Fibroblast of the aortic adventitia (primary cell): ENCODE measurements at regions not wholly inside any gene's neighbourhood (a gene's known extent, or its start where the extent isn't known, plus 50 kb on each side); places are given as distances from the start of the nearest gene placed in this dataset.

Source experiments
- DNase-seq: peaks from one replicate; pipeline ENCODE4 v3.0.0-alpha.2; 2010; ENCODE audit warnings: low read depth
- H3K4me3 ChIP-seq: 2 replicates; pipeline ENCODE4 v1.5.1; 2011; ENCODE audit warnings: low read depth, mild to moderate bottlenecking, control low read depth, low read length, moderate library complexity
- TF ChIP-seq, protein P1 (sequence below): IDR thresholded peaks from 2 replicates; pipeline ENCODE4 v1.5.1; 2011; ENCODE audit warnings: mild to moderate bottlenecking, low read length, control low read depth, inconsistent platforms; ENCODE audit not compliant: insufficient read depth

DNA sequence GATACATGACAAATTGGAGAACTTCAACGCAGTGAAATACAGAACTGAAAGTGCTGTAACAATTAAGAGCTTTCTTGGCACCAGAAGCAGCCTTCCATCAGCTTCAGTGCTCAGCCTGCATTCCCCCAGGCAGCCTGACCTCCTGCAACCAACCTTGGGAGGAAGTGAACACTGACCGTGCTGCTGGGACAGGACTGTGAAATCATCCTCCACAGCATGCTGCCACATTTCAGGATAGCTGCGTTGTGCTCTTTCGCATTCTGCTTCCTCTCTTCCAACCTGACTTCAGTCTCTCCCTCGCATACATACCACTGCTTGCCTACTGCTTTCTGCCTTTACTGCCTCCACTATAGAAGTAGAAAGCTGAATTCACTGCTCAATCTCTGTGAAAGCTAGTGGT is 388.6 kb downstream of the RWDD3 start:
- no peak overlapping the region for H3K4me3 ChIP-seq
- DNase-seq, result no peak
- TF ChIP-seq, protein P1, sequence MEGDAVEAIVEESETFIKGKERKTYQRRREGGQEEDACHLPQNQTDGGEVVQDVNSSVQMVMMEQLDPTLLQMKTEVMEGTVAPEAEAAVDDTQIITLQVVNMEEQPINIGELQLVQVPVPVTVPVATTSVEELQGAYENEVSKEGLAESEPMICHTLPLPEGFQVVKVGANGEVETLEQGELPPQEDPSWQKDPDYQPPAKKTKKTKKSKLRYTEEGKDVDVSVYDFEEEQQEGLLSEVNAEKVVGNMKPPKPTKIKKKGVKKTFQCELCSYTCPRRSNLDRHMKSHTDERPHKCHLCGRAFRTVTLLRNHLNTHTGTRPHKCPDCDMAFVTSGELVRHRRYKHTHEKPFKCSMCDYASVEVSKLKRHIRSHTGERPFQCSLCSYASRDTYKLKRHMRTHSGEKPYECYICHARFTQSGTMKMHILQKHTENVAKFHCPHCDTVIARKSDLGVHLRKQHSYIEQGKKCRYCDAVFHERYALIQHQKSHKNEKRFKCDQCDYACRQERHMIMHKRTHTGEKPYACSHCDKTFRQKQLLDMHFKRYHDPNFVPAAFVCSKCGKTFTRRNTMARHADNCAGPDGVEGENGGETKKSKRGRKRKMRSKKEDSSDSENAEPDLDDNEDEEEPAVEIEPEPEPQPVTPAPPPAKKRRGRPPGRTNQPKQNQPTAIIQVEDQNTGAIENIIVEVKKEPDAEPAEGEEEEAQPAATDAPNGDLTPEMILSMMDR, result no peak

DNA sequence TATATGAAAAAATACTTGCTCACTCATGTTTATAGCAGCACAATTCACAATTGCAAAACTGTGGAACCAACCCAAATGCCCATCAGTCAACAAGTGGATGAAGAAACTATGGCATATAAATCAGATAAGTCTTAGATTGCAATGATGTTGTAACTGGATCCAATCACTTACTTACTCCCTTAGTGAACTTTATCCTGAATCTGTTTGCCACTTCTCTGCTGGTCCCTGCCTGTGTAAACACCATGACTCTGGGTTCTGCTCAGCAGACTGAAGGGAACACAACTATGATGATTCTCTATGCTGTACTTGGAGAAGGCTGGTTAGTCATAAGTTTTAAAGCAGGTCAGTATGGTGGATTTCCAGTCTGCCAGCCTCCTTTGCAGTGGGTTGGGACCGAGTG is 391.2 kb downstream of the RWDD3 start:
- H3K4me3 ChIP-seq, result no peak overlapping the region
- DNase-seq, result no peak
- TF ChIP-seq, protein P1, result no peak

DNA sequence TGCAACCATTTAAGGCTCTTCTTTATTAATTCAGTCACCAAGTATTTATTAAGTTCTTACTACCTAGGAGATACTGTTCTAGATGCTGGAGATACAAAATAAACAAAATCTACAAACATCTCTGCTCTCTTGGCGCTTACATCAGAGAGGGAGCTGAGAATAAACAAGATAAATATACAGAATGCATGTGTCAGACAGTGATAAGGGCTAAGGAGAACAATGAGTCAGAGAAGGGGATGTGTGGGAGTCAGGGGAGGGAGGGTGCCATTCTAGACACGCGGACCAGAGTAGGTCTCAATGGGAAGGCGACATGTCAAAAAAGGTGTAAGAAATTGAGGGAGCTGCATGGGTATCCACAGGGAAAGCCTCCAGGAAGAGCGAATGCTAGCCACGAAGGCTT is 393.2 kb downstream of the RWDD3 start:
- no peak for DNase-seq
- TF ChIP-seq, protein P1, result no peak
- H3K4me3 ChIP-seq, result no peak overlapping the region

DNA sequence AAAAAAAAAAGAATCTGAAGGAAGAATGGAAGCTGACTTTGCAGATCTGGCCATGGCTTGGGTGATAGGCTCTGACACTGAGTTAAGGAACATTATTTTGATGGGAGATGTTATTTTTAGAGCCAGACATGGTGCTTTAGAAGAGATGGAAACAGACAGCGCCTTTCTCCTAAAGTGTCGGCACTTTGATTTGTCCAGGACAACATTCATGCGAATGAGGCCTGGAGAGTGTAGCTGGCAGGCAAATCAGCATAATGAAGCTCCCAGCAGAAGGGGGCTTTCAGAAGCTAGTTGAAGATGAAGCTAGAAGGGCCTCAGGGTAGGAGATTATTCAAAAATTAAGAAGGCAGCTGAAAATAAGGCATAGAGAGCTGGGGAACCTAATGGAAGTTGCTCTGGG is 397.7 kb downstream of the RWDD3 start:
- TF ChIP-seq, protein P1, result no peak
- H3K4me3 ChIP-seq, result no peak overlapping the region
- no peak for DNase-seq

DNA sequence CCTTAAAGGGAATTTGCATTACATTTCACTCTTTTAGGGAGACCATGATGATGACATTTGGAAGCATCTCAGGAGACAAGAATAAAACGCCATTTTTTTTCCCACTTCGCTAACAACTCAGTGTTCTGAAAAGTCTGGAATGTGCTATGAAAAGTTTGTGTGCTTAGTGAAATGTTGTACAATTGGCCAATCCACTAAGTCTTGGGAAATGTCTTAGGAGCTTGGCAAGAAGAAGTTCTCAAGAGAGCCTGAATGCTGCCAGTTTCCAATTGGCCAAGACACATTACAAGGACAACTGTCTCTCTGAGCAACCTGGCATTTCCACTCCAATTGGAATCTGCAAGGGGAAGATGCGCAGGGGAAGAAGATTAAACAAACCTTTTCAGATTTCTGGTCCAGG is 401.8 kb downstream of the RWDD3 start:
- no peak overlapping the region for H3K4me3 ChIP-seq
- TF ChIP-seq, protein P1, result no peak
- DNase-seq, result no peak

DNA sequence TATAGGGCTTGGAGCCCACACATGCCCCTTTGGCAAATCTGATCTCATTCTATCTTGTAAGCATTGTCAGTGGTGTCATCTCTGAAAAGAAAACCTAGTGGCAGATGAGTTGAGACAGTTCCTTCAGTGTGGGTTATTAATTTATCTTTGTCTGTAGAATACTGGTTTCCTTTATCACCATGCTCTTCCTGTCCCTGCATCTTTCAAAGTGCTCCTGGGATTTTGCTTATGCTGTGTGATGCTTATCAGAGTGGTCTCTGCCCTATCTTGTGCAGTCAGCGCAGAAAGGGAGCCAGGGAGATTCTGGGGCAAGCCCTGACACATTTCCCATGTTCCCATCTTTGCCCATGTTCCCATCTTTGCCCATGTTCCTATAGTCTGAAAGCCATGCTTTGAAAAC is 402.9 kb downstream of the RWDD3 start:
- H3K4me3 ChIP-seq, result no peak overlapping the region
- TF ChIP-seq, protein P1, result no peak
- no peak for DNase-seq

DNA sequence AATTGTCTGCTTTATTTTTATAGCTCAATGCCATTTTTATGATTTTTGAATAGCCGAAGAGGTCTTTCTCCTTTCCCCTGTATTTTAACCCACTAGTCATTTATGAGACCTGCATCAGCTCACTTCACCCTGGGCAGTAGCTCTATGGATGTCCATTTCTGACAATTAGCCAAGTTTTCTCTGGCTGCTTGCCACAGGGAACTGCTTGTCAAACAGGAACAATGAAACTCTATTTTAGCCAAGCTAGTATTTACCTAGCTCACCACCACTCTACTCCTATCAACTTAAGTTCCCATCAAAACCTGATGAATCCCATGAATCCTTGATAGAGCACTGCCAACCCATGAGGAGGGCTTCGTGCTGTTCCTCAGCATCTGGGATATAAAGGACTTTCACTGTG is 406.7 kb downstream of the RWDD3 start:
- no peak for DNase-seq
- H3K4me3 ChIP-seq, result no peak overlapping the region
- TF ChIP-seq, protein P1, result no peak
